ENCODE measurements at regions not wholly inside any gene's neighbourhood (a gene's known extent, or its start where the extent isn't known, plus 50 kb on each side); places are given as distances from the start of the nearest gene placed in this dataset.

- TF ChIP-seq JUND (IDR thresholded peaks at IDR 0.05), result no peak
- TF ChIP-seq YY1 (IDR thresholded peaks at IDR 0.05; ENCODE audit: extremely low read depth, insufficient replicate concordance, low read depth, low read length), result no peak
- TF ChIP-seq CBX3 (IDR thresholded peaks at IDR 0.05; ENCODE audit: low read depth), result no peak
- TF ChIP-seq SP1 (IDR thresholded peaks at IDR 0.05; ENCODE audit: low read depth), result no peak
- TF ChIP-seq FOSL1 (IDR thresholded peaks at IDR 0.05; ENCODE audit: low read depth), result no peak
Observed at GRCh38 chr5:108437425-108437824, 55.5 kb upstream of the FBXL17 start (continued).

DNA sequence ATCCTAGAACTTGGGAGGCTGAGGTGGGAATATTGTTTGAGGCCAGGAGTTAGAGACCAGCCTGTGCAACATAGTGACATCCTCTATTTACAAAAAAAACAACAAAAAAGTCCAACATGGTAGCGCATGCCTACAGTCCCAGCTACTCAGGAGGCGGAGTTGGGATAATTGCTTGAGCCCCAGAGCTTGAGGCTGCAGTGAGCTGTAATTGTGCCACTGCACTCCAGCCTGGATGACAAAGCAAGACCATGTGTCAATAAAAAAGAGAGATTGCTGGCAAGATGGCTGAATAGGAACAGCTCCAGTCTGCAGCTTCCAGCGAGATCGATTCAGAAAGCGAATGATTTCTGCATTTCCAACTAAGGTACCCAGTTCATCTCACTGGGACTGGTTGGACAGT is 54.8 kb upstream of the FBXL17 start:
- BruUV-seq (replicated peaks), result no TSS peak
- H2AFZ ChIP-seq (ENCODE audit: low read depth, low read length, poor library complexity, severe bottlenecking), result no peak overlapping the region
- RAD21 ChIA-PET (ENCODE audit: low non-redundant PET in 1 of 2, low total read pairs in 2 of 2, uncharacterized antibody in 2 of 2, unreplicated experiment in 2 of 2), result no interaction called here
- POLR2A ChIA-PET, result no interaction called here
- no peak for TF ChIP-seq ZFX (IDR thresholded peaks at IDR 0.05)
- no peak for TF ChIP-seq FOSL1 (IDR thresholded peaks at IDR 0.05; ENCODE audit: low read depth)
- no peaks in the 10 kb centered on the region for H3K9me3 ChIP-seq (ENCODE audit: control insufficient read depth in 1 of 2, insufficient read depth in 1 of 2, low read depth in 1 of 2, low read length in 2 of 2)
- H3K4me2 ChIP-seq (ENCODE audit: low read length), result no peak overlapping the region
- no peak for DNase-seq (ENCODE audit: low read depth, low spot score)
- H4K20me1 ChIP-seq (ENCODE audit: insufficient read depth), result no peaks in the 10 kb centered on the region
- H3K27me3 ChIP-seq (ENCODE audit: insufficient read depth, low read length), result no peaks in the 10 kb centered on the region
- intact Hi-C loops (cut with micrococcal nuclease), result no loop called here
- ATAC-seq, result no peak
- no peaks in the 10 kb centered on the region for H3K4me1 ChIP-seq (ENCODE audit: control insufficient read depth in 1 of 2, insufficient read depth in 2 of 2, low read length in 2 of 2)
- H3K27ac ChIP-seq (ENCODE audit: low read depth, low read length), result no peak overlapping the region
- H3K79me2 ChIP-seq (ENCODE audit: insufficient read depth, low read length), result no peaks in the 10 kb centered on the region
- H3K9ac ChIP-seq (ENCODE audit: low read length), result no peak overlapping the region
- CTCF ChIA-PET, result no interaction called here
- no peaks in the 10 kb centered on the region for H3K36me3 ChIP-seq (ENCODE audit: control insufficient read depth in 1 of 2, insufficient read depth in 2 of 2, low read length in 2 of 2)
- H3K9me2 ChIP-seq (ENCODE audit: insufficient read depth), result no peaks in the 10 kb centered on the region
- H3K4me3 ChIP-seq (replicated peaks in 1 of 2; ENCODE audit: low read depth in 1 of 2, low read length in 2 of 2), result no peak overlapping the region

DNA sequence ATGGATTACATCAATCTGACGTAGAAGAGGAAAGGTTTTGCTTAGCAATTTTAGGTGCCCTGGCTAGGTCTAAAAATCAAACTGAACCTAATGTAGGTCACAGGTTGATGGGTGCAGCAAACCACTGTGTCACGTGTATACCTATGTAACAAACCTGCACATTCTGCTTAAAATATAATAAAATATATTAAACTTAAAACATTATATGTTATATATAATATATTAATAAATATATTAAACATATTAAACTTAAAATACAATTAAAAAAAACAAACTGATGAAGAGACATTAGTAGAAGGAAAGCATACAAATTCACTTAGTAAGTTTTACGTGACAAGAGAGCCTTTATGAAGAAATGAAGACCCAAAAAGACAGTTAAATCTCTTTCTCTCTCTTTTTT is 51.7 kb upstream of the FBXL17 start:
- BruUV-seq (replicated peaks), result no TSS peak
- no peaks in the 10 kb centered on the region for H3K9me2 ChIP-seq (ENCODE audit: insufficient read depth)
- intact Hi-C loops (cut with micrococcal nuclease), result no loop called here
- H3K27ac ChIP-seq (ENCODE audit: low read depth, low read length), result no peak overlapping the region
- ChIA-PET CTCF (no interaction called here), POLR2A (no interaction called here), RAD21 (ENCODE audit: low non-redundant PET in 1 of 2, low total read pairs in 2 of 2, uncharacterized antibody in 2 of 2, unreplicated experiment in 2 of 2) (no interaction called here)
- no peak overlapping the region for H3K4me3 ChIP-seq (replicated peaks in 1 of 2; ENCODE audit: low read depth in 1 of 2, low read length in 2 of 2)
- H2AFZ ChIP-seq (ENCODE audit: low read depth, low read length, poor library complexity, severe bottlenecking), result no peak overlapping the region
- no peaks in the 10 kb centered on the region for H4K20me1 ChIP-seq (ENCODE audit: insufficient read depth)
- H3K4me2 ChIP-seq (ENCODE audit: low read length), result no peak overlapping the region
- H3K27me3 ChIP-seq (ENCODE audit: insufficient read depth, low read length), result no peaks in the 10 kb centered on the region
- no peaks in the 10 kb centered on the region for H3K4me1 ChIP-seq (ENCODE audit: control insufficient read depth in 1 of 2, insufficient read depth in 2 of 2, low read length in 2 of 2)
- no peaks in the 10 kb centered on the region; a peak in 1 of 4 replicates for H3K36me3 ChIP-seq (ENCODE audit: control insufficient read depth in 1 of 2, insufficient read depth in 2 of 2, low read length in 2 of 2)
- ATAC-seq, result no peak
- H3K79me2 ChIP-seq (ENCODE audit: insufficient read depth, low read length), result no peaks in the 10 kb centered on the region
- no peaks in the 10 kb centered on the region for H3K9me3 ChIP-seq (ENCODE audit: control insufficient read depth in 1 of 2, insufficient read depth in 1 of 2, low read depth in 1 of 2, low read length in 2 of 2)
- DNase-seq (ENCODE audit: low read depth, low spot score), result no peak
- no peak overlapping the region for H3K9ac ChIP-seq (ENCODE audit: low read length)
- TF ChIP-seq POLR2A (IDR thresholded peaks at IDR 0.05; ENCODE audit: borderline replicate concordance, extremely low read depth, insufficient read depth, insufficient read length) (no peak), REST (IDR thresholded peaks at IDR 0.05; ENCODE audit: low read depth) (no peak), MAX (IDR thresholded peaks at IDR 0.05) (no peak), ZBTB33 (IDR thresholded peaks at IDR 0.05; ENCODE audit: extremely low read depth, insufficient replicate concordance, low read length) (no peak), TCF7L2 (IDR thresholded peaks at IDR 0.05; ENCODE audit: borderline replicate concordance, extremely low read depth, insufficient read depth, insufficient read length) (no peak), SP1 (IDR thresholded peaks at IDR 0.05; ENCODE audit: low read depth) (no peak), SIN3A (IDR thresholded peaks at IDR 0.05; ENCODE audit: low read depth) (no peak), YY1 (IDR thresholded peaks at IDR 0.05; ENCODE audit: extremely low read depth, insufficient replicate concordance, low read depth, low read length) (no peak), RAD21 (IDR thresholded peaks at IDR 0.05; ENCODE audit: low read depth) (no peak), CEBPB (IDR thresholded peaks at IDR 0.05; ENCODE audit: low read depth) (no peak), ZFX (IDR thresholded peaks at IDR 0.05) (no peak)
- TF ChIP-seq, protein P1, sequence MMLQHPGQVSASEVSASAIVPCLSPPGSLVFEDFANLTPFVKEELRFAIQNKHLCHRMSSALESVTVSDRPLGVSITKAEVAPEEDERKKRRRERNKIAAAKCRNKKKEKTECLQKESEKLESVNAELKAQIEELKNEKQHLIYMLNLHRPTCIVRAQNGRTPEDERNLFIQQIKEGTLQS (IDR thresholded peaks at IDR 0.05), result no peak
